Hematopoietic multipotent progenitor cell treated with erythropoietin and hydrocortisone succinate and interleukin-3 and kit ligand, for 17 days (in vitro differentiated cells): ENCODE measurements at regions not wholly inside any gene's neighbourhood (a gene's known extent, or its start where the extent isn't known, plus 50 kb on each side); places are given as distances from the start of the nearest gene placed in this dataset.
"Not testable (repeated sequence)": the region's sequence is repeated elsewhere in the genome, so short reads cannot be mapped to it uniquely, and the experiment has no call there.

Experiments used
- DNase-seq: peaks from one replicate; pipeline ENCODE4 v3.0.0-alpha.2; 2015; ENCODE audit warnings: low spot score

- no peak for DNase-seq
Observed at GRCh38 chr7:12004581-12004980, 172.6 kb upstream of the THSD7A start.

- no peak for DNase-seq
Observed at GRCh38 chr7:12007576-12007975, 175.6 kb upstream of the THSD7A start.

DNA sequence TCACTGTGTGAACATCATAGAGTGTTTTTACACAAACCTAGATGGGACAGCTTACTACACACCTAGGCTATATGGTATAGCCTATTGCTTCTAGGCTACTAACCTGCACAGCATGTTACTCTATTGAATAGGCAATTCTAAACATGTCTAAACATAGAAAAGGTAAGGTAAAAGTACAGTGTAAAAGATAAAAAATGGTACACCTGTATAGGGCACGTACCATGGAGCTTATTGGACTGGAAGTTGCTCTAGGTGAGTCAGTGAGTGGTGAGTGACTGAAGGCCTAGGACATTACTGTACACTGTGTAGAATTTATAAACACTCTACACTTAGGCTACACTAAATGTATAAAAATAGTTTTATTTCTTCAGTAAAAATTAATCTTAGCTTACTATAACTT, 182.0 kb upstream of the THSD7A start:
- no peak for DNase-seq

DNA sequence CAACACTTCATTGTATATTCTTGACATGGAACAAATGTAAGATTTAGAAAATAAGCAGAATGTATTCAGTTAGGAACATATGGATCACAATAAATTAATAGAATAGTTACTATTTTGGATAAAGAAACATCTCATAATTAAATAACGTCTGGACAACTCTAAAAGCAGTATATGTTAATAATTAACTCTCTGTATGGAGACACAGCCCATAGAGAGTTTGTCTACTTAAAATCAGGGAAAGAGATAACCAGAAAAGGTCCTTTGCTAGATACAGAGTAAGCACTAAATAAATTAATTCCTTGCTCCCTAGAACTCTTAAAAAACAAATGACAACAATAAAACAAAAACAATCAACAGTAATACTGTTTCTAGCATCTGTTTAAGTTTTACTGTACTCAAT, 184.4 kb upstream of the THSD7A start:
- DNase-seq, result no peak

DNA sequence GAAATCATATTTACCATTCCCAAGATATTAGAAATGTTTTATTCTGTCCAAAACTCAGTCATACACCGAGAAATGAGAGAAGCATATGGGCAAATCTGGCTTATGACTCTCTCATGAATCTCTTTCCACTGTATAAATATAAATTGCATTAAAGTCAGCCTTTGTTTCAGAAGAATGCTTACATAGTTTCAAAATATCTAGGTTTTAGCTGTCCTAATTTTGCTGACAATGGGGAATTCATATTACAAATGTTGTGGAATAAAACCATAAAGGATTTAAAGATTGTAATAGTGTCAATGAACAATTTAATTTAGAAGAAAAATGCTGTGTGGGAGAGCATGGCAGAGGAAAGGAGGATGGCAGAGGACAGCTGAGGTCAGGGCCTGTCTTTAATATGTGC, 185.0 kb upstream of the THSD7A start:
- no peak for DNase-seq

DNA sequence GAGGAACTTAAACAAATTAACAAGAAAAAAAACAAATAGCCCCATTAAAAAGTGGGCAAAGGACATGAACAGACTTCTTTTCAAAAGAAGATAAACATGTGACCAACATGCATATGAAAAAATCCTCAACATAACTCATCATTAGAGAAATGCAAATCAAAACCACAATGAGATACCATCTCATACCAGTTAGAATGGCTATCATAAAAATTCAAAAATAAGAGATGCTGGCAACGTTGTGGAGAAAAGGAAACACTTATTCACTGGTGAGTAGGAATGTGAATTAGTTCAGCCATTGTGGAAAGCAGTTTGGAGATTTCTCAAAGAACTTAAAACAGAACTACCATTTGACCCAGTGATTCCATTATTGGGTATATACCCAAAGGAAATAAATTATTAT, 189.1 kb upstream of the TMEM106B start:
- DNase-seq, result not testable (repeated sequence)

DNA sequence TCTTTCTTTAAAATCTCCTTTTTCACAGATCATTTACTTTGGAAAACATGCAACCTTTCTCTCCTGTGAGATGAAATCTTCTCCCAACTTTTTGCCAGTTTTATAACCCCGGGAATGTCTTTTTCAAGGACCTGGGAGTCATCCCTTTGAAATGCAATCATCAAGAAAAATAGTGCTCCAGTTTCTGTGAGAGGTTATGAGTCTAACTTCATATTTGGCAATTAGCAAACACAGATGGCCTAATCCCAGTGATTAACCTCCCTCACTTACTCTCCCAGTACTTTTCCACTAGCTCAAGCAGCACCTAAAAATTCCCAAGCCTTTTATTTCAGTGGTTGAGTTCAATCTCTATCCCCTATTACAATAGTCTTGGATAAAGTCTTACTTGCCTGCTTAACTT, 185.8 kb upstream of the TMEM106B start:
- DNase-seq, result no peak

- DNase-seq, result no peak
Observed at GRCh38 chr7:12028508-12028907, 182.6 kb upstream of the TMEM106B start.

DNA sequence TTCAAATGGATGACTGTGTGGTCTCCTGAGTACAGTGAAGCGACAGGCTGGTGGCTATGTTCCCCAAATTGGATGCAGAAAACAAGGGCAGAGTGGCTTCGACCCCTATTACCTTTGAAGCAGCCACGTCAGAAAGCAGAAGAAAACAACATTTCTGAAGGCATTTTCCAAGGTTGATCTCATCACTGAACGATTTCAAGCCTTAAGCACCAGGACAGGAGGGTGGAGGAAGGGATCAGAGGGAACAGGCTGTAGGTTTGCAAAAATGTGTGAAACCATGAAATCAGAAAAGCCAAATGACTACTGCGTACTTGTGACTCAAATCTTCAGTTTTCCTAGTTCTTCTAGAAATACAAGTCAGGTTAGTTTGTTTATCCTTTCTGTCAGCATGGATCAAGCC, 181.0 kb upstream of the TMEM106B start:
- DNase-seq, result no peak

DNA sequence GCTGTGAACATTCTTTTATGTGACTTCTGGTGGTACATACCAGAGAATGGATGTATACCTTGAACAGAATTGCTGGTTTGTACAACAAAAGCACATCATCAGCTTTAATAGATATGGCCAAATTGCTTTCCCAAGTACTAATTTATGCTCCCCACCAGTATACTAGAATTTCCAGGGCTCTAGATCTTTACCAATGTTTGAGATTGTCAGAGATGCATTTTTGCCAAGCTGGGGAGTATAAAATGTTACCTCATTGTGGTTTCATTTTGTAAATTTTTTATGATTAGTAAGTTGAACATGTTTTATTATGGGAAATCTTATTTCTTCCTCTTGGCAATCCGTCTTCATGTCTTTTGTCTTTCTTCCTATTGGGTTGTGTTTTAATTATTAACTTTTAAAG, 179.9 kb upstream of the TMEM106B start:
- DNase-seq, result no peak

DNA sequence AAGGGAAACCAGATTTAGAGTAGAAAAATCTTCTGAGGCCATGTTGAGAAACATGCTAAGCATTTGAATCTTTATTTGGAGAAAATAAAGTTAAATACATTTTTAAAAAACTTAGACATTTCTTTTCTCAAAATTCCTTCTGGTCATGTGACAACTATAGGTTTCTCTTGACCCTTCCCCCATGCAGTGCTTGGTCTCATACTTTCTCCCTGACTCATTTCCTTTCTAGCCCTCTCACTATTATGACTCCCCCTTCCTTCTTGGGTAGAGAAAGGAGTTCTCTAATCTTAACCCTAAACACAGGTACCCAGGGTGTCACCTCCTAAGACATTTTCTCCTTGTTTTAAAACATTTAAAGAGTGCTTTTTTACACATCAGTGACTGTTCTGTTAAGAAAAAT, 179.5 kb upstream of the TMEM106B start:
- no peak for DNase-seq

DNA sequence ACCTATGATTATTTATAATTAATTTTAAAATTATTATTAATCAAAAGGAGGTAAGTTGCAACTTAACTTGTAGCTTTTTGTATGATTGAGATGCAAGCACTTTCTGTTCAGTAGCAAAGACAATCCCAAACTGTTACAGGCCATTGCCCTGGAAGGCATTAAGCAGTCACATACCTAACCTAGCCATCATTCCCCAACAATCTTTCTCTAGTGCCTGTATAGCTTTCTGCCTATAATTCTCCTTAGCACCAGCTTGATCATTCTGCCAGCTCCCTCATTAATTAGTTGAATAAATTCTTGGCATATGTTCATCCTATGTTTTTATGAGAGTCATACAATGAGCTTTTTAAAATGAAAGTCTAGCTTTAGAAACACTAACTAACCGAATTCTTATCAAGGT, 178.9 kb upstream of the TMEM106B start:
- DNase-seq, result no peak

DNA sequence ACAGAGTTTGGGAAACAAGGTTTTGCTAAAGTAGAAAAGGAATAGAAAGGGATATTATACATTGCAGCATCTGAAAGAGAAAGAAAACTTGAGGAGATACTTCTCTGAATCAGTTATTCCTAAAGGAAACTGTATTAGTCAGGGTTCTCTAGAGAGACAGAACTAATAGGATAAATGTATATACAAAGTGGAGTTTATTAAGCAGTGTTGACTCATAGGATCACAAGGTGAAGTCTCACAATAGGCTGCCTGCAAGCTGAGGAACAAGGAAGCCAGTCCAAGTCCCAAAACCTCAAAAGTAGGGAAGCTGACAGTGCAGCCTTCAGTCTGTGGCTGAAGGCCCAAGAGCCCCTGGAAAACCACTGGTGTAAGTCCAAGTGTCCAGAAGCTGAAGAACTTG, 167.6 kb upstream of the TMEM106B start:
- DNase-seq, result not testable (repeated sequence)

DNA sequence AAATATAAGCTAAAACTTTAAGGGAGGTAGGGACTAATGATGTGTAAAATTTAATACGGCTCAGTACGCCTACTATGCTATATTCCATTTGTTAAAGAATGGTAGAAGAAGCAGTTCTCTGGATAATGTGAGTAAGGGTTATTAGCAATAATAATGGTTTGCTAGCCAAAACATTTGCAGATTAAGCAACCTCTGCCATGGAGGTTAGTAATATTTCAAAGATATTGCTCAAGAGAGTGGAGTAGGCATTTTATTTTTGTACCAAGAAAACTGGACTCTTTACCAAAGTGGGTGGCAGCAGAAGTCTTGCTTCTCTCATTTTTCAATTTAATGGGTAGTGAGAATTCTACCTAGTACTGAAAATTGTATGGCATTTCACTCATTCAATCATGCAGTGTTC, 158.9 kb upstream of the TMEM106B start:
- no peak for DNase-seq

GRCh38 chr7:12053561-12053960, 157.5 kb upstream of the TMEM106B start:
- no peak for DNase-seq

- no peak for DNase-seq
Observed at GRCh38 chr7:12054830-12055229, 156.3 kb upstream of the TMEM106B start.

DNA sequence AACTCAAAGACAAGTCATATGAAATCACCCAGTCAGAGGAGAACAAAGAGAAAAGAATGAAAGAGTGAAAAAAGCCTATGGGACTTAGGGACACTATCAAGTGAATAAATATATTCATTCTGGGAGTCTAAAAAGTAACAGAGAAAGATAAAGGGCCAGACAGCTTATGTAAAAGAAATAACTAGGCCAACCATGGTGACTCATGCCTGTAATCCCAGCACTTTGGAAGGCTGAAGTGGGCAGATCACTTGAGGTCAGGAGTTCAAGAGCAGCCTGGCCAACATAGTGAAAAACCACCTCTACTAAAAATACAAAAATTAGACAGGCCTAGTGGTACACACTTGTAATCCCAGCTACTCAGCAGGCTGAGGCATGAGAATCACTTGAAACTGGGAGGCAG, 154.7 kb upstream of the TMEM106B start:
- no peak for DNase-seq

GRCh38 chr7:12056977-12057376, 154.1 kb upstream of the TMEM106B start:
- DNase-seq, result no peak

DNA sequence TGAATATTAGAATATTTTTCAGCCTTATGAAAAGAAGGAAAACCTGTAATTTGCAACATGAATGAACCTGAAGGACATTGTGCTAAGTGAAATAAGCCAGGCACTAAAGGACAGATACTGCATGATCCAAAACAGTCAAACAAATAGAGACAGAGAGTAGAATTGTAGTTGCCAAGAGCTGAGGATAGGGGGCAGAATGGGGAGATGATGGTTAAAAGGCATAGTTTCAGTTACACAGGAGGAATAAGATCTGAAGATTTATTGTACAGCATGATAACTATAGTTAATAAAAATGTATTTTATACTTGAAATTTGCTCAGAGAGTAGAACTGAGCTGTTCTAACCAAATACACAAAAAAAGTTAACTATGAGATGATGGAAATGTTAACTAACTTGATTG, 149.0 kb upstream of the TMEM106B start:
- DNase-seq, result no peak

DNA sequence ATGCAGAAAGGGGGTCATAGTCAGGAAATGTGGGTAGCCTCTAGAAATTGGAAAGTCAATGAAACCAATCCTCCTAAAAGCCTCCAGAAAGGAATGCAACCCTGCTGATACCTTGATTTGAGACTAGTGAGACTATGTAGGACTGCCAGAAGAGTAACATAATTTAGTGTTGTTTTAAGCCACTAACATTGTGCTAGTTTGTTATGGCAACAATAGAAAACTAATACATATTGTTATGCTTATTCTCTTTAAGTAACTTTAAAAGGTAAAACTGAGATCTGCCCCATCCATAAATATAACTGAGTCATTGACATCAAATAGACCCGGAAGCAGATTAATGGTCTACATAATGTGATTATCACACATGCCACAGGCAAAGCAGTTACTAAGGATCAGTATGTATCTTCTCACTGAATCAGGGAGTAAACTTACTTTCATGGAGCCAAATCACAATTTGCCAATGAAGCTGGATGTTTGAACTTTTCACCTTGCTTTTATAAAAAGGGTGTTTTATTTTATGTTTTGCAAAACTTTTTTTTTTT, 146.4 kb upstream of the TMEM106B start:
- DNase-seq, result no peak

- DNase-seq, result no peak
Observed at GRCh38 chr7:12066004-12066403, 145.1 kb upstream of the TMEM106B start.

GRCh38 chr7:12066521-12066920, 144.6 kb upstream of the TMEM106B start:
- no peak for DNase-seq

DNA sequence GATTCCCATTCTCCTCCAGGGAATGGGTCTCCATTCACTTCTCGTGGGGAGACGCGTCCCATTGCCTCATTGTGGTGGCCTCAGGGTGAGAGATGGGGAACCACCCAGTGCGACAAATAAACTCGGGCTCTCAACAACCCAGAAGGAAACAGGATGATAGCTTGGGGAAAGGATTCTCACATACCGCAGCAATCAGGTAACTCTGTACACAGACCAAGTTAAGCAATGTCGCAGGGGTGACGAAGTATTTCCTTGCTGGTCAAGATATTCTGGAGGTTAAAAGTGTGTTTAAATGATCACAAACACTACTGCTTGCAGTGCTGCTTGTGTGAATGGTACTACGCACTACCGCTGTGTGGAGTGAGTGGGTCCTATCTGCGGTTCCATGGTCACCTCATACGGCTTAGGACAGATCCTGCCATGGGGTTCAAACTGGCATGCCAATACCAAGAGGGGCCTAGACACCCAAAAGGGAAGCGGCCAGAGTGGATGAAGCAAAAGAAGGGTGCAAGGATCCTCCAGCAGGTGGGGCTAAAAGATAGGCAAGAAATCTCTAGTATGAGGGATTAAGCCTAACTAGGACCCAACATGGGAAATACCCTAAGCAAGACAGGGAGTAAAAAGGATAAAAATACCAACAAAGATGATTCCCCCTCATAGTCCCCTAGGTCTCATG, 143.8 kb upstream of the TMEM106B start:
- peak; percentile 19 for DNase-seq

DNA sequence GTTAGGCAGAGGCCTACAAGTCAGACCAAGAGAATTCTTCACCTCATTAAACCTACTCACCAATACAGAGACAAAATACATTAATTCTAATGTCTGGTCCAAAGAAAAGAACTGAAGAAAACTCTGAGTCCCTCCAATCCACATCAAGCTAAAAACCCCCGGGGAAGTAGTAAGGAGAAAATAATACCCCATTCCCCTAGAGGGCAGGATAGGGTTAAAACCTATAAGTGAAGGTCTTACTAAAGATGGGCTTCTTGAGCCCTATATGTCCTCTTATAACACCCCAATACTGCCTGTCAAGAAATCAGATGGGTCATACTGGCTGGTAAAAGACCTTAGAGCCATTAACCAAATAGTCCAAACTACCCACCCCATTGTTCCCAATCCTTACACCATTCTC, 141.3 kb upstream of the TMEM106B start:
- DNase-seq, result no peak
